A549 (cell line): ENCODE measurements at regions not wholly inside any gene's neighbourhood (a gene's known extent, or its start where the extent isn't known, plus 50 kb on each side); places are given as distances from the start of the nearest gene placed in this dataset.

ENCODE experiments used
- BHLHE40 ChIP-seq: IDR thresholded peaks from 2 replicates; pipeline ENCODE4 v1.6.1; 2012; ENCODE audit warnings: low read depth, low read length, inconsistent platforms
- CHD2 ChIP-seq: fragments of 150-350 bp; IDR thresholded peaks from 2 replicates; pipeline ENCODE4 v1.6.1; 2014; ENCODE audit warnings: low read length; ENCODE audit not compliant: partially characterized antibody
- CHD4 ChIP-seq: fragments of 200-600 bp; sonication (generic); IDR thresholded peaks from 2 replicates; pipeline ENCODE4 v1.6.1; 2016; ENCODE audit warnings: antibody characterized with exemption, mild to moderate bottlenecking, borderline replicate concordance
- CTCF ChIP-seq: fragments of >200 bp; sonication (Bioruptor Twin); formaldehyde crosslinking; IDR thresholded peaks from 3 replicates; pipeline ENCODE4 v1.5.1; 2016
- HOXB5 ChIP-seq: fragments of 250-450 bp; sonication (Bioruptor Pico); IDR thresholded peaks from 2 replicates; pipeline ENCODE4 v1.5.0; 2020; ENCODE audit warnings: mild to moderate bottlenecking, moderate library complexity
- KDM1A ChIP-seq: fragments of 200-600 bp; sonication (generic); IDR thresholded peaks from 2 replicates; pipeline ENCODE4 v1.6.1; 2016; ENCODE audit warnings: low read depth, mild to moderate bottlenecking
- MAX ChIP-seq: IDR thresholded peaks from 2 replicates; pipeline ENCODE4 v1.6.1; 2012
- NR3C1 ChIP-seq: fragments of >200 bp; sonication (Bioruptor Twin); formaldehyde crosslinking; IDR thresholded peaks from 3 replicates; pipeline ENCODE4 v1.6.1; 2017
- PHF8 ChIP-seq: fragments of 200-600 bp; sonication (generic); IDR thresholded peaks from 2 replicates; pipeline ENCODE4 v1.6.1; 2016; ENCODE audit warnings: low read depth, mild to moderate bottlenecking, antibody characterized with exemption, moderate library complexity, borderline replicate concordance
- POLR2A ChIP-seq: IDR thresholded peaks from 2 replicates; pipeline ENCODE4 v1.6.1; 2012; ENCODE audit warnings: mild to moderate bottlenecking, low read length
- POLR2AphosphoS2 ChIP-seq: conservative IDR thresholded peaks from 2 replicates; pipeline ENCODE4 v1.6.1; 2012; ENCODE audit warnings: low read length, improper control_type of control experiment, inconsistent platforms
- RCOR1 ChIP-seq: fragments of 150-350 bp; IDR thresholded peaks from 2 replicates; pipeline ENCODE4 v1.6.1; 2014; ENCODE audit warnings: antibody characterized with exemption, low read length, low read depth
- ZC3H11A ChIP-seq: fragments of 450-650 bp; IDR thresholded peaks from 2 replicates; pipeline ENCODE4 v1.6.1; 2014; ENCODE audit warnings: antibody characterized with exemption, mild to moderate bottlenecking
- ZFP36 ChIP-seq: fragments of 450-650 bp; IDR thresholded peaks from 2 replicates; pipeline ENCODE4 v1.6.1; 2014; ENCODE audit warnings: borderline replicate concordance; ENCODE audit not compliant: partially characterized antibody

- TF ChIP-seq CTCF (no peak), ZC3H11A (no peak), PHF8 (no peak), BHLHE40 (no peak), POLR2A (no peak), RCOR1 (no peak), NR3C1 (no peak), KDM1A (no peak), POLR2AphosphoS2 (no peak), CHD4 (no peak), HOXB5 (CRISPR knock-in tag) (no peak), MAX (no peak), CHD2 (no peak), ZFP36 (no peak)
Observed at GRCh38 chr6:2462831-2463230, 217.4 kb upstream of the GMDS start.
